GM21360 (cell line): ENCODE measurements at regions not wholly inside any gene's neighbourhood (a gene's known extent, or its start where the extent isn't known, plus 50 kb on each side); places are given as distances from the start of the nearest gene placed in this dataset.
"Not testable (repeated sequence)": the region's sequence is repeated elsewhere in the genome, so short reads cannot be mapped to it uniquely, and the experiment has no call there.

ENCODE experiments used
- ATAC-seq: cut with Tn5 transposase; IDR thresholded peaks from one replicate; pipeline ENCODE4 v1.9.1; 2021; ENCODE audit warnings: mild to moderate bottlenecking, moderate library complexity; ENCODE audit not compliant: unreplicated experiment

DNA sequence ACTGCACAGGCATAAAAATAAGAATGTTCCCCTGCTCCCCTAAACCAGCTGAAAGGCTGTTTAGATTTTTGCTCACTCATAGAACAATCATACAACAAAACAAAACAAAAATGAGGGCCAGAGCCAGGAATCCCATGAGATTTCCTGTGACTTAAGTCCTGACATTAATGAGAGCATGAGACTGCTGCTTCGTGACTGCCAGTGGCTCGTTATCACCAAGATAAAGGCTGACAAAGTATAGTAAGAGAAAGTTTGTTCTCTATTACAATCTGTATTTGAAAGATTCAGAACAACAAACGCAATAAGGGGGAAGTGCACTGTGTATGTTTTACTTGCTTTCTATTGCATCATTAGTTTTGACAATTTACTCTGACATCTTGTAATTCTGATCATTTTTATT, 837.1 kb upstream of the C9orf72 start:
- no peak for ATAC-seq

DNA sequence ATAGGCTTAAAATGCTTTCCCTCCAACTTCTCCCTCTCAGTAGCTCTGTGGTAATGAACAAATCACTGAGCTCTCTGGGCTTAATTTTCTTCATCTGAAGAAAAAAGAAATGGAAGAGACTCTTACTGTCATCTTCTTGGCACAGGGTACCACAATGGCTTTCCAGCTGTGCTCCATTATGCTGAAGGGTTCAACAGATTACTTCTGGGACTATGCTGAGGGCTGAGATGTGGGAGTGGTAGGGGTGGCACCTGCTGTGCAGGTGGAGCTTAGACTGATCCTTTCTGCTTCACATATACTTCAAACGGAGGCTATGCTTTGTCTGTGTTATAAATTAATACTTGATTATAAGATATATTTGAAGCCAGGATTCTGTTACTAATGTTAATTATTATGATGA, 840.2 kb upstream of the C9orf72 start:
- ATAC-seq = no peak

DNA sequence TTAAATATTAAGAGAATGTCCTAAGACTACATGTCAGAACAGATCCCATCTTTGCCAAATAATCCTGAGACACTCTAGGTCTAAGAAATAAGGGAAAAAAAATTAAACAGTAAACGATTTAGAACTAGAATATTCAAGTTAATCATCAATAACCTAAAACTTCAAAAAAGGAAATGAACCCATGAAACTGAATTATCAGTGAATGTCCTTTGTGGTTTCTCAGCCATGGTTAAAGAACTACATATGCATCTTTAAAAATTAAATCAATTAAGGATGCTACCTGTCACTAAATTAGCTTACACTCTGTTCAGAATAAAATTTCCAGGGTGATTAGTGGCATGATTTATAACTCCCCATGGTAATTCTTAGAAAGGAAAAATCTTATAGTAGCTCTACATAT, 850.0 kb upstream of the C9orf72 start:
- ATAC-seq = no peak

DNA sequence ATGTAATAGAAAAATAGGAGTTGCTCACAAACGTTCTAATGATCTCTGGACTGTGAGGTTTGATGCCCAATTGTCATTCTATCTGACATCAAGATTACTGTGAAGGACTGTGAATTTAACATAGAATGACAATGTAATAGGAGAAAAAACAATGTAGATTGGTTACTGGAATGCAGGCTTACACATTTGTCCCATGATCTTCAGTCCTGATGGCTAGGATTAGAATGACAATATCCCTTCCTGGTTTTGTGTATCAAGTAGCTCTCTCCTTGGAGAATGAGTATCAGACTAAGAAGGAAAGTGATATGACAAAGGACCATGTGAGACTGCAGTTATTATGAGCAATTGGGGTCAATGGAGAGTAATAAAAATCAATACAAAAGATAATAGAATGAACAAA, 862.2 kb upstream of the C9orf72 start:
- no peak for ATAC-seq

DNA sequence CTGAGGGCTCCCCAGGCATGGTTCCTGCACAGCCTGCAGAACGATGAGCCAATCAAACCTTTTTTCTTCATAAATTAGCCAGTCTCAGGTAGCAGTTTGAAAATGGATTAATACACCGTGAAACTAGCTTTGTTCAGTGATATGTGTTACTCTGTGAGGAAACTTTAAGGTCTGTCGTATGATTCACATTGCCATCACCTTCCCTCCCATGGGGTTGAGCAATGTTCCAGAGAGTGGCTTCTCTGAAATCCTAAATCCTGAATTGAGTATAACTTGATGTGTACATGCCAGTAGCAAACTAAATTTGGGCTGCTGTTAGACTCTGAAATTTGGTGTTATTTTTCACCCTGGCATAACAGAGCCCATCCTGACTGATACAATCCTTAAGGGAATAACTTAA, 866.4 kb upstream of the C9orf72 start:
- ATAC-seq = no peak

DNA sequence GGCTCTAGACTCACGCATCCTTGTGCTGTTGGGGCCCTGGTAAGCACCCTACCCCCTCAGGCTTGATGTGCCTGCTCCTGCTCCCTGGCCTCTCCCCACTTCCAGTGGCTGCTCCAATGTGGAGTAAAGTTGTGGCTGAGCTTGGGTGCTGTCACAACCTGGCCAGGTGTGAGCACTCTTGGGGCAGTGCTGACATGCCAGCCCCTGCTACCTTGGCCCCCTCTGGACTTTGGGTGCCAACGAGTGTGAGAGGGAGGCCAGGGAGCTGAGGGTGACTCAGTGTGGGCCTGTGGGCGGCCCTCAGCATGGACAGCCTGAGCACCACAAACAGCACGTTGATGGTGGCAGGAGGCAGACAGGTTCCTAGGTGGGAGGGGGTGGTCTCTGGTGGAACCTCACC, 870.2 kb upstream of the C9orf72 start:
- ATAC-seq = no peak

DNA sequence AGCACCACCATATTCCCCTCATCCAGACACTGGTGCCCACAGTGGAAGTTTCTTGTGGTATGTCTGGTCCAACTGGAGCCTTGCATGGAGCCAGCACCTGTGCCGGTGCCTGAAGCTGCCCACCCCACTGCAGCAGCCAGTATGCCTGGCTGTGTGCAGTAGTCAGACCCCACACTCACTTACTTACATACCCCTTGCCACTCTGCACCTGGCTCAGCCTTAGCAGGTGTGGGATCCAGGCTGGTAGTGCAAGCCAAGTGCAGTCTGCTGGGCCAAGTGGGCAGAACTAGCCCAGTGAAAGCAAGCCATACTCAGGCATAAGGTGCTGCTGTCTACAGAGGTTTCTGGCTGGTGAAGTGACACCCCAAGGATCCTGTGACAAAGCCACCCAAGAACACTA, 871.4 kb upstream of the C9orf72 start:
- no peak for ATAC-seq

DNA sequence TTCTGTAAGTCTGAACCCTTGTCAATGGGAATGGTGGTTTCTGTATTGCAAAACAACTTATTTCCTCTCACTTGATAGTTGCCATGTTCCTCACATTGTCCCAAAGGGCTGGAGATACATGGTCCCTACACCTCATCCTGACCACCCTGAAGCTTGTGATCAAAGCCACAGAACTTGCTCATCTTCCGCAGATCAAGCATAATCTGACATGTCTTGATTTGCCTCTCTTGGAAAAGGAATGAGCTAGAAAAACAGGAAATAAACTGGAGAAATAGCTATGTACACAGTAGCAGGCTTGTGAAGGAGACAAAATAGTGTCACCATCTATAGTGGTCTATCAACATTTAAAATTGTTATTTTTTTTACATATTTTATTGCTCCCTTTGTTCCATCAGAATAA, 871.9 kb upstream of the C9orf72 start:
- no peak for ATAC-seq

DNA sequence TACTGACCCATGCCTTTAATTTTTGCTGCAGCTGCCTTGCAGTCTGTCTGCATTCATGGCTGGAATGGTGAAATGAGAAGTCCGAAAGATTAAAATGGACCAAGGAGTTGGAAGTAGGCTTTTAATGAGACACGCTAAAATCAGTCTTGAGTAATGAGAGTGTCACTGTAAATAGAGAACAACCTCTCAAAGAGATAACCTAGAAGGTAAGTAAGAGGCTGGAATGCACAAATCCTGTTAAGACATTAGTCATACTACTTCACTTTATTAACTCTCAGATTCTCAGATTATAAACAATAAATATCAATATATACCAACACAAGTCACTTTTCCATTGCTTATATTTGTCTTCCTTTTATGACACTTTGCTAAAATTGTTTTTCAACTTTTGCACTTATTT, 880.6 kb upstream of the C9orf72 start:
- no peak for ATAC-seq

DNA sequence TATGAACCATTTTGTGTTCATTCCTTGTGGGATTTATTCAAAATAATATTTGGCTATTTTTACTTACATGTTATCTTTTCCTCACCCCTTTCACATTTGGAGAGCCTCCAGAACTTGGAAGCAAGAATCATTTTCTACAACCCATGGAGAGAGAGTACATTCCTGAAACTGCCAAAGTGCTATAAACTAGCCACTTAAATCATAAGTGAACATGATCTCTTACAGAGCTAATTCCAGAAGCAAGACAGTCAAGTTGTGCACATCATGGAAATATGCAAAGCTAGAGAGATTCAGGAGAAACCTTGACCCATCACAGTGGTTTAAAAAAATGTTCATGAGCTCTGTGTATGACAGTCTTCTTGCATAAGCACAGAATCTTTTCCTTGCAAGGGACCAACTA, 883.6 kb upstream of the C9orf72 start:
- ATAC-seq = no peak

DNA sequence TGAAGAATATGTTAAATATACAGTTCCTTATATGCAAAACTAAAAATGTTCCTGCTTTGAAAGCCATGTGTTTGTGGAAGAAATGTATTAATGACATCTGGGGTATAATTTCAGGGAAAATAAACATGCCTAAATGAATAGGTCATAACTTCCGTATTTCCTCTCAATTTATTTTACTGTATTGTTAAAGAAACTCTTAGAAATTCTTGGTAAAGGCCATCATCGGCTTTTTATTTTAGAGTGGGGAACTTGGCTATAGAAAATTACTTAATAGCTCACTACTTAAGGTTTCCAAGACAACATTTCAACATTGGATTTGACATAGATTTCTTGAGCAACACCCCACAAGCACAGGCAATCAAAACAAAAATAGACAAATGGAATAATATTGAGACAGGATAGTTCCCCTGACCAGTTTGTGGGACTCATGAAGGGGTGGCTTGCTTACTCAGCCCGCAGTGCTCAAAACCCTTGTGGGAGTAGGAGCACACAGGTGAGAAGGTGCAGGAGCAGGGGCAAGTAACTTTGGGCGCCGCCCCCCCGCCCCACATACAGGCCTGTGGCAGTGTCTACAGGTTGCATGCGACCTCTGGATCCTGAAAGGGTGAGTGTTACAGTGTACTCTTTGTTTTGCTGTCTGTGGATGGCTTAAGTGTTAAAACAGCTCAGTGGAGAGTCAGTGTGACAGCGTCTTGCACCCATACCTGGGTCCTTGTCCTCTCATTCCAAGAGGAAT, 891.4 kb upstream of the C9orf72 start:
- no peak for ATAC-seq

DNA sequence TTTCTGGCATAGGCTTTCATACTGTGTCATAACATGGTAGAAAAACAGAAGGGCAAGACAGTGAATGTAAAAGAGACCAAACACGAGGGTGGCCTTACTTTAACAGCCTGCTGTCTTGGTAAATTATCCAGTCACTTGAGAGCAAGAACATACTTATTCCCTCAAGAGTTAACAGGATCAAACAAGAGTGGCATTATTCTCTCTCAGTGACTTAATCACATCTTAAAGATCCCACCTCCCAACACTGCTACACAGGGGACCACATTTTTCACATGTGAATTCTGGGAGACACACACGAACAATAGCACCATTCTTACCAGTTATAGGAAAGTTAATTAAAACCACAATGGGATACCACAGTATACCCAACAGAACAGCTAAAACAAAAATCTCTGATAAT, 898.0 kb upstream of the C9orf72 start:
- no peak for ATAC-seq

DNA sequence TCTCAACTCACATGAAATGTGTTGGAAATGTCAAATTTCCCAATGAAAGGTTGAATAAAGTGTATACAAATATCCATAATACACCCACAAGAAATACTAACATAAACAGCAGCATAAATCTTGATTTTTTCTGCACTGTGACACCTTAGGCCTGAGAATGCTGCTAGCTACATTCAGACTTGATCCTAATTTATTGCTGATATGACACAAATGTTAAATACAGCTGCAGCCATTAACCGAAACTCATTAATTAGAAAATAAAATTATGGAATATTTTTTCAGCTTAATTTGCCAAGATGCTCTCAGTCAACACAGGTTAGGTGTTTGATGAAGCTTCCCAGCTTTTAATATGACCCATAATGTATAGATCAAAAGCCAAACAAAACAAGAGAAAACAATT, 914.3 kb upstream of the C9orf72 start:
- no peak for ATAC-seq

DNA sequence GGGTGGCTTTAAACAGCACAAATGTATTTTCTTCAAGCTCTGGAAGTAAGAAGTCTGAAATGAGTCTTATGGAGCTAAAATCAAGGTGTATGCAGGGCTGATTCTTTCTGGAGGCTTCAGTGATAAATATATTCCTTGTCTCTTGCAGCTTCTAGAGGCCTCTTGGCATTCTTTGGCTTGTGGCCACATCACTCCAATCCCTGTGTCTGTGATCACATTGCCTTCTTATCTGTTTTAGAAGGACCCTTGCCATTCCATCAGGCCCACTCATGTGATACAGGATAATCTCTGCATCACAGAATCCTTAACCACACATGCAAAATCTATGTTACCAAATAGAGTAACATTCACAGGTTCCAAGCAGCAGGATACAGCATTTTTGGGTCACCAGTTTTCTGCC, 917.8 kb upstream of the C9orf72 start:
- no peak for ATAC-seq

DNA sequence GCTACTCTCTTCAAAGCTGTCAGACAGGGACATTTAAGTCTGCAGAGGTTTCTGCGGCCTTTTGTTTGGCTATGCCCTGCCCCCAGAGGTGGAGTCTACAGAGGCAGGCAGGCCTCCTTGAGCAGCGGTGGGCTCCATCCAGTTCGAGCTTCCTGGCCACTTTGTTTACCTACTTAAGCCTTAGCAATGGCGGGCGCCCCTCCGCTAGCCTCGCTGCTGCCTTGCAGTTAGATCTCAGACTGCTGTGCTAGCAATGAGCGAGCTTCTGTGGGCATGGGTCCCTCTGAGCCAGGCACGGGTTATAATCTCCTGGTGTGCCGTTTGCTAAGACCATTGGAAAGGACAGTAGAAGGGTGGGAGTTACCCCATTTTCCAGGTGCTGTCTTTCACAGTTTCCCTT, 924.9 kb upstream of the C9orf72 start:
- ATAC-seq = not testable (repeated sequence)

DNA sequence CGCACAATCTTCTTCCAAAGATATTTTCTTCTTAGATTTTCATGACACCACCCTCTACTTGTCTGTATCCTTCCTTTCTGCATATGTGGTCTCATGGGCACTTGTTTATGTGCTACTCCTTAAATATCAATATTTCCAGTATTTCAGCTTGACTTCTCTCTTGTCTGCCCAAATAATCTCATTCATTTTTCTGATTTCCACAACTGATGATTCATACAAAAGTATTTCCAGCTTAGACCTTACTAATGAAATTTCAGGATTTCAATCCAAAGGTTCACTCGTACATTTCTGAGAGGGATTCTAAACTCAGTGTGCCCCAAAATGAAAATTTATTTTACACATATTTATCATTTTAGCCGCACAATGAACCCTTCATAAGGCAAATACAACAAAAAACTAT, 928.9 kb upstream of the C9orf72 start:
- ATAC-seq = no peak

DNA sequence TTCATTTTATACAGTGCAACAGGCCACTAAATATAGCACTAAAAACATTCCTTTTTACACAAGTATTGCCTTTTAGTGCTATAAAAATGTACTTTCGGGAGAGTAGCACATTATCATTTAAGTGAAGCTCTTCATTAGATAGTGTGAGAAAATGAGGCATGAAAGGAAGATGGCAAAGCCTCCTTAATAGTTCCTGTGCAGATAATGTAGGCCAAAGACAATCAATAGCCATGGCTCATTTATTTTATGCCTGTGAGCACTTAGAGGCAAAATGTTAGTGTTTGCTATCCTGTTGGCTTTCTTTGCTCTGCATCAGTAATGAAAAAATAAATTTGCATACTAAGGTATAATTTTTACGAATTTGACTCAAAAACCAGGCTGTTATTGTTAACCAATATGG, 929.5 kb upstream of the C9orf72 start:
- ATAC-seq = no peak

DNA sequence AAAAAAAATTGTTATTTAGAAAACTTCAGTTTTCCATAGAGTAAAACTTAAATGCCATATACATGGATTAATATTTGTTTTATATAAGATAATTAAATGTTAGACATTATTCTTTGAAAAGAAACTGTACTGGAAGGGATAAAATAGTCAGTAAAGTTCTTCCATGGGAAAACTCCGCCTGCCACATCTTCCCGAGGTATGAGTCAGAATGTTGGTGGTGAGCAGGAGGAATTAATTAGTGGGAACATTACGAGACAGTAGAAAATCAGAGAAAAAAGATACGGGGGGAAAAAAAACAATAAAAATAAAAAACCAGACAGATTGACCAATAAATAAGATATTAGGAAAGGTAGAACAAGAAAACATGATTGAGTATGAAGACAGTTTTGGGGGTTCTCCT, 930.3 kb upstream of the C9orf72 start:
- ATAC-seq = no peak

DNA sequence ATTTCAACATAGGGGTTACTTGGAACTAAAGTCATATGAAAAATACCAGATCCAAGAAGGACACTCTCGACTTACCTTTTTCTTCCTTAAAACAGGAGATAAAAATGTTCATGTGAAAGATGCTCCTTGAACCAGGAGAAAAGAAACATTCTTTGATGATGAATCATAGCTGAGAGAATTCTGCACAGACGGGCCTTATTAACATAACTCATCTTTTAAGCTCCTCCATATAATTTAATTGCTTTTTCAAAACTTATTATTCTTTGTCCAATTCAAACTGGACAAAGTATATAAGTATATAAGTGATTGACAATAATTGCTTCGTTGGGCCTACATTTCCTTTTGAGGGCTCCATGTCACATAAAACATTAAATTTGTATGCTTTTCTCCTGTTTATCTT, 945.2 kb upstream of the C9orf72 start:
- no peak for ATAC-seq

DNA sequence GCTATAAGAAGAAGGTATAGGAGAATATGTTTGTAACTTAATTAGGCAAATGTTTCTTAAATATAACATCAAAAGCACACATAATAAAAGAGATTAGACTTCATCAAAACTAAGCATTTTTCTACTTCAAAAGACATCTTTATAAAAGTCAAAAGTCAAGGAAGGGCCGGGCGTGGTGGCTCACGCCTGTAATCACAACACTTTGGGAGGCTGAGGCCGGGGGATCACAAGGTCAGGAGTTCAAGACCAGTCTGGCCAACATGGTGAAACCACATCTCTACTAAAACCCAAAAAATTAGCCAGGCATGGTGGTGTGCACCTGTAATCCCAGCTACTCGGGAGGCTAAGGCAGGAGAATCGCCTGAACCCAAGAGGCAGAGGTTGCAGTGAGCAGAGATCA, 951.0 kb upstream of the C9orf72 start:
- ATAC-seq = not testable (repeated sequence)

DNA sequence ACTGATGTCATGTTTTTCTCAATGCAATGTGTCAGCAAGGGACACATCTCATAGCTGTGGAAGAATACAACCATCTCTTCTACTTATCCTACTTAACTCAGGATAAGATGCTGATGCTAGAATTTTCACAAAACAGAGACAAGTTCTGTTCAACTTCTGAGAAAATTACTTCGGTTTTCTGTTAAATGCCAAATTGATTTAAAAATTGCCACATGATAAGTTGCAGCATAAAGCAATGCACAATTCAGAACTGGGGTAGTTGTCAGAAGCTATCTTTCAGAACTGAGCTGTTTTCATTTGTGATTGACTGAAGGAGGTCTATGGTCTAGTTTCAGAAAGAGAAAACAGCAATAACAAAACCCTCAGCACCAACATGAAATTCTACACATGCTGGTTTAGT, 954.8 kb upstream of the C9orf72 start:
- ATAC-seq = no peak

DNA sequence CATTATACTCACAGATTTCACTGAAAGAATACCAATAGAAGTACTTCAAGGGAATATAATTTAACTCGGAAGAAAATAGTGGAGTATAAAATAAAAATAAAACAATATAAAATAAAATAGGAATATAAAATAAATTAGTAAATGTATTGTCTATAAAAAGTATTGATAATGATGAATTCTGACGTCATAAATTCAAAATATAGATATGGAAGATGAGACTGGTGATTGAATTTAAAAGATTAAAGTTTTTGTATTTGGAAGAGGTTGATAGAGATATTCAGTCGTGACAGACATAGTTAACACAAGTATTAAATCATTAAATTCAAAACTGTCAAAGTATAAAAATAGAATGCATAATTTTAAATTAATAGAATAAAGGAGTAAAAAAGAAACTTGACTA, 964.9 kb upstream of the C9orf72 start:
- no peak for ATAC-seq

DNA sequence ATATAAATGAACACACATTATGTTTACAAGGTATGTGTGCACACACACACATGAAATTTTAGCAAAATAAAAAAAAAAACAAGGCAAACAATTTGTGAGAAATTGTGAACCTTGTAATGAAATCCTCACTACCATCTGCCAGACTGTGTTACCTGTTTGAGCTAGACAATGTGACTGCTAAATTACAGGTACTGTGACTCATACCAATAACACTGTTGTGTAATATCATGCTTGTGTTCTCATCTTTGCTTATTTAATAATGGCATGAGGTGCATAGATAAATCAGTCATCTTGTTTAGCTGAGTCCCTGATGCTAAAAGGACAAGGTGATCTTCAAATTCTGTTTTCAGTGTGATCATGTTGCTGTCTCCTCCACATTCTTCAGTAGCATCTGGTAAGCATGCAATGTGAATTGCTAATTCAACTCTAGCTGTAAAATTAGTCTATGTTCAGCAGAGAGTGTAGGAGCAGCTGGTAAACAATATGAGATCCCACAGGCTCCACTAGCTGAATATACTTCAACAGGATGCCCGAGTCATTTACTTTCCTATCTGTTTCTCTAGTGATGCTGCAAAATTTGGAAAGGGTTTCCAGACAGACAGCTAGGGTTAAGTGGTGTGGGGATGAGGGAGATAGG, 966.3 kb upstream of the C9orf72 start:
- ATAC-seq = no peak
